ENCODE measurements at regions not wholly inside any gene's neighbourhood (a gene's known extent, or its start where the extent isn't known, plus 50 kb on each side); places are given as distances from the start of the nearest gene placed in this dataset.
"Not testable (repeated sequence)": the region's sequence is repeated elsewhere in the genome, so short reads cannot be mapped to it uniquely, and the experiment has no call there.

DNA sequence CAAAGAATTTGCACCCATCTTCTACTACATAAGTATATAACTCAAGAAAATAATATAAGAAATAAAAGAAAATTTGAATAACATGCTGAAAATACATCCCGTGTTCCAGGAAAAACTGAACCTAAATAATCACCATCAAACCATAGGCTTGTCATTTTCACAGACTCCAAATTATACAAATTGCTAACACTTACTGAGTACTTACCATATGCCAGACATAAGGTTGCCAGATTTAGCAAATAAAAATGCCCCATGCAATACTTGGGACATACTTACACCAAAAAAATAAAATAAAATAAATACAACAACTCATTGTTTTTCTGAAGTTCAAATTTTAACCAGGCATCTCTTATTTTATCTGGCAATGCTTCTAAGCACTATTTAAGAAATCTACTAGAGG, 760.4 kb upstream of the SEMA6D start:
- no peak for FAIRE-seq
- no peak for DNase-seq (ENCODE audit: low spot score in 2 of 2)

DNA sequence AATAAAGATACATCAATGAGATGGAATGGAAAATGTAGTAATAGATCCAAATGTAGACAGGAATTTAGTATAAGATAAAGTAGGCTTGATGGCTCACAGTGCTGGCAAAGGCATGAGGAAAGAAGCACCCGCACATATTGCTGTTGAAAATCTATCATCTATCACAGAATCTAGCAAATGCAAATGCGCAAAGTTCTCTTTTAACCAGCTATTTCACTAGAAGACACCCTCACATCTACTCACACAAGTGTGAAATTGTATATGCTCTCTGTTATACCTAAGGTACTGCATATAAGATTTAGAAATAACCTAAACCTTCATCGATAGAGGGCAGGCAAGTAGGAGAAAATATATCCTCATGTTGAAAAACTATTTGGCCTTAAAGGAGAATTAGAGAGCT, 756.7 kb upstream of the SEMA6D start:
- no peak for FAIRE-seq
- no peak for DNase-seq (ENCODE audit: low spot score in 2 of 2)

DNA sequence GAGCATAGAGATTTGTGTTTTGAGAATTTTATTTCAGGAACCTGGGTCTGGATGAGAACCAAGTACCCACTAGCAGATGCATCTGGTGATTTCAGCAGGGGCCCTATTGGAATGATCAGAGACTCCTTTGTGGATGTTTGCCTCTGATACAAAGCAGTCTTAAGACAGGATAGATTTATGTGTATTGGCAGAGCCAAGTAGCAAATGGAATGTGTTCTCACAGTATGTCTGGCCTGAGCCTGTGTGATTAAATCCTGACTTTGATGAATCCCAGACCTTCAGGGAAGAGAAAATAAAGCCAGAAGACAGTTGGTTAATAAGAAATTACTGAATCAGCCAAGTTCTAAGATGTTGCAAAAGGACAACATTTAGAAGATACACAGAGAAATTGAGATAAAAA, 755.5 kb upstream of the SEMA6D start:
- DNase-seq (ENCODE audit: low spot score in 2 of 2) (no peak), FAIRE-seq (no peak)

DNA sequence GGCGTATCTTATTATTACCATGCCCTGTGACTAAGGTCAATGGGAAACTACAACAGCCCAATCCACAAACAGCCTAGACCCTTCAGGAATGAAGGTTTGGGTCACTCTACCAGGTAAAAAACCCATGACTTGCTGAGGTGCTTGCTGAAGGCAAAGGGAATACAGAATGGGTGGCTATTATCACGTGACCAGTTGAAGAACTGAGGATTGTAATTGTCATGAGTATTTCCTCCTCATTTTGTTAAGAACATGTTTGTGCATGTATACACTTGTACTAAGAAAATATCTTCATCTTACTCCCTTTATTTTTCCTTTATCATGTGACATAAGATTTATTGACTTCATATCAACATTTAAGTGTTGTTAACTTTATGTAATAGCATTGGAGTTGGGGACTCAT, 729.2 kb upstream of the SEMA6D start:
- DNase-seq (ENCODE audit: low spot score in 2 of 2); FAIRE-seq: not testable (repeated sequence)

DNA sequence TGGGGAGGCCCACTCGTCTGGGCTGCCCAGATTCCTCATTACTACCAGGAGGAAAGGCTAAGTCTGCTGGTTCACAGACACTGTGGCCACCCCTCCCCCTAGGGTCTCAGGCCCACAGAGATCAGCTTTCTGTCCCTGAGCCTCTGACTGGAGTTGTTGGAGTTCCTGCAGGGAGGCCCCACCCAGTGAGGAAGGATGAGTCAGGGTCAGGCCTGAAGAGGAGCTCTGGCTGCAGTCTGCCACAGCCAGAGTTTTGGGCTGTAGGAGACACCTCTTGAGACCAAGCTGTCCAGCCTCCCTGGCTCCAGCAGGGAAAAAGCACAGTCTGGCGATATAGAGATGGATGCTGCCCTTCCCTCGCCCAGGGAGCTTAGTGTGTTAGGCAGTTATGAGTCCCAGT, 720.9 kb upstream of the SEMA6D start:
- DNase-seq (ENCODE audit: low spot score in 2 of 2) (no peak), FAIRE-seq (no peak)

DNA sequence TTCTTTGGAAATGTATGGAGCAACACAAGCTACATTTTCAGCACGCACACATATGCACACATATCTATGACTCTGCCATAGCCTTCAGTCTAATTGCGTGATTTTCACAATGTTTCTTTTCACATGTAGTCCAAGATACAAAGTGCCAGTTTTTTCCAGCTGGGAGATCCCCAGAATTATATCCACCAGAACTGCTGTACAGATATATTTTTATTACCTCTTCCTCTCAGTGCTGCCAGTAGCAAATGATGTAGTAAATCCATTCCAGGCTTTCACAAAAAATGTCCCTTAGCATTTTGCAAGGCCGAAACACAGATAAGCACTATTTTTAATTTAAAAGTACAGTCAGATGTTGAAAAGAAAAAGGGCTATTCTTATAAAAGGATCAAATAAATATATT, 719.8 kb upstream of the SEMA6D start:
- FAIRE-seq (no peak), DNase-seq (ENCODE audit: low spot score in 2 of 2) (no peak)

DNA sequence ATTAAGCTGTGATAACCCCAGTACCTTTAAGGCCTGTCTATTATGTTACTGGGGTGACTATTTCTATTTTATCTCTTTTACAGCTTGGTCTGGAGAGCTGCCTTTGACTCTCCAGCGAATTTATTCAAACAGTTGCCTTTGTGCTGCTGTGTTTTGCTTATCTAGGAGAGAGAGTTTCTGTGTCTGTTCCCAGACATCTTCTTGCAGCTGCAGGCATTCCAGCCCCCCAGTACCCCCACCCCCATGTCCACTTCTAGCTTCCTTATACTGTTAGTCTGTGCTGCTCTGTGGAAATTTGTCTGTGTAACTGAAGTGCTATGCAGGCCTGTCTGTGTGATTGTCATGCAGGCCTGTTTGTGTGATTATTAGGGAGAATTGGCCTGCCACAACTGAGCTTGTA, 713.7 kb upstream of the SEMA6D start:
- FAIRE-seq (no peak), DNase-seq (ENCODE audit: low spot score in 2 of 2) (no peak)

DNA sequence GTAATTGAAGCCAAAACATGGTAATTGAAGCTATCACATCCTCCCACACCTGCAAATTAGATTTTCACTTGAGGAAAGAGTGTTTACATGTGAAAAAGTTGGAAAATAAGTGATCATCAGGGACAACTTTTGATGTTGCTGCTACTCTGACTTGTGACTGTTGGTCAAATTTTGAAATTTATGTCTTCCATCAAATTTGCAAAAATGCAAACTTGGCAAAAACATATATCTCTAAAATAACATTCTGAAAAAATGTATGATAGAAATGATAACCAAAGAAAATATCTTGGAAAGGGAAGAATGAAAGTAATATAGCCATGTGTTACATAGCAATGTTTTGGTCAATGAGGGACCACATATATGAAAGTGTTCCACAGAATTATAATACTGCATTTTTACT, 703.9 kb upstream of the SEMA6D start:
- FAIRE-seq (no peak), DNase-seq (ENCODE audit: low spot score in 2 of 2) (no peak)

DNA sequence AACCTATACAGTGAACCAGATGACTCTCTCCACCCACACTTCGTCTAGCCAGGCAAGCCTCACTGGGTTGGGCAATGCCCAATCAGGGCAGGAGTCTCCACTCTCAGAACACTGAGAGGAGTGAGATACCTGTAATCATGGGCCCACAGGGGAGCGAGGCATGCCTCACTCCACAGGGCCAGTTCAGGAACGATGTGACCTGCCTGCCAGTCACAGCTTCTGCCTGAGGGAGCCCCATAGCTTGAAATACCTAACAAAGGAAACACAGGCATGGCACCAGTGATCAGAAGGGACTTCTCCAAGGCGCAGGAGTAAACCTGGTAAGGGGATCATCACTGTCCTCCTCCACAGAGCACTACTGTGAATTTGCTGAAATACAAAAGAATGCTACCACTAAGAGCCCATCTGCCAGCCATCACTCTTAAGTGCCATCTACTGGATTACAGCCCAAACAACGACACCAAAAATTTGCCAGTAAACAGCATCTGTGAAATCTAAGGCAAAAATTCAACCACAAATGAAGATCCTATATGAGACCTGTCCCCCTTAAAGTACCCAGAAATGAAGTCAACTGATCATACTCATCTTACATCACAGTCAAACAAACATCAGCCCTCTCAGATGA, 689.9 kb upstream of the SEMA6D start:
- DNase-seq (ENCODE audit: low spot score in 2 of 2) (no peak), FAIRE-seq (no peak)

DNA sequence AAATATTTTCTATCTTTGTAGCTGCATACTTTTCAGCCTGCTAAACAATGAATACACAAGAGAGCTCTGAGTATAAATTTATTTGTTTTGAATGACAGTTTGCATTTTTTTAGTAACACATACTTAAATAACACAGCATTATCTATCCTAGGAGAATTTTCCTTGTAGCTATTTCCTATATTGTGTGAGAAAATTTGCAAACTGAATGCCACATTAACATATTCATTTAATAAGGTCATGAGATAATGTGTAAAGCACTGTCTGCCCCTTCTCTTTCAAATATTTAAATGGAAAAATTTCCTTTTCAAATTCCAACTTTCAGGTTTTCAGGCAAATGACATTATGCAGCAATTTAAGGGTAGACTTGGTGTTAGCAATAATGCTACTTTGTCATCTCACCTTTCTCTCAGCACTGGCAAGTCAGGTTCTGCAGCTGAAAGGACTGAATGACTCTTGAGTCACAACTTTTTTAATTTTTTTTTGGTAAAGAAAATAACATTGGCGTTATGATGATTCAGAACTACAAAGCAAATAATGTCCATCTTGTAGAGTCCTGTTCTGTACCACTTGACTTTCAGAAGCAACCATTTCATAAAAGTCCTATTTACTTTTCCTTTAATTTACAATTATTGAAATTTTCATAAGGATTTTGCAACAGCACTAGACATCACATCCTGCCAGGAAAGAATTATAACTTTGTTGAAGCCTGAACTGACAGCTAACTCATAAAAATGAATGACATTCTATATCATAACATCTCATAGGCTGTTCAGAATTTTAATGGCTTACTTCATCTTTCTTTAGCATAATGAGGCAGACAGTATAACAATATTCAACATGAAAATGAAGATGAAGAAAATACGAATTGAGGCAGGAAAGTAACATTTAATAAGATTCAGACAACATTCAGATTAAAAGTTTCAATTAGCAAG, 681.6 kb upstream of the SEMA6D start:
- FAIRE-seq, result no peak
- no peak for DNase-seq (ENCODE audit: low spot score in 2 of 2)

DNA sequence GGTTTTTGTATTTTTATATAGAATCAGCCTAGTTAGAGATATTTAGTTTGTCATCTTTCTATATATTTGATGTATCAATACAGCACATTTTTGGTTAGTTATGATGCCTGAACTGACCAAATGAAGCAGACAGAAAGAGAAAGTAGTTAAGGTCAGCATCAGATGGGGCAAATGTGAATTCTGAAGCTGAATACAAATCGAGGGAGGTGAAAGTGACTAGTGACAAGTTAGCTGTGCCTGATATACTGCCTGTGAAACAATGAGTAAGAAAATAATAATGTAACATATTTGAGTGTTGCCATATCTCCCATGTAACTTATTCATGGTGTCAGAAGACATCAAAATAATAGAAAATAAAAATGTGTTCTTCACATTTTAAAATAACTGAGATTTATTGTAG, 680.3 kb upstream of the SEMA6D start:
- DNase-seq (ENCODE audit: low spot score in 2 of 2), result no peak
- FAIRE-seq, result no peak

DNA sequence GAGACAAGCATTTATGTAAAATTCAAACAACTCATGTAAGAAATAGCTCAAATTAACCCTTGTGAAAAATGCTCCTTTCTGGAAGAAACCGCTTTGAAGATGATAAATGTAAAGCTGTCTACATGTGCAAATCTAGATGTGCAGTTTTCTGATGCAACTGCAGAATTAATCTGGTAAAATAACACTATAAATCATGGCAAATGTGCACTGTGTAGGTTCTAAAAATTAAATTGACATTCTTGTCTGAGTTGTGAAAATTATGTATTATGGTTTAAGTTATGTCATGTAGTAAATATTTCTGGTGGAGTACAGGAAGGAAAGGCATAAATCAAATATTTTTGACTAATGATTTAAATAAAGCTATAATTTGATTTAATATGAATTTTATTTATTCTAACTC, 678.1 kb upstream of the SEMA6D start:
- no peak for FAIRE-seq
- DNase-seq (ENCODE audit: low spot score in 2 of 2), result no peak

DNA sequence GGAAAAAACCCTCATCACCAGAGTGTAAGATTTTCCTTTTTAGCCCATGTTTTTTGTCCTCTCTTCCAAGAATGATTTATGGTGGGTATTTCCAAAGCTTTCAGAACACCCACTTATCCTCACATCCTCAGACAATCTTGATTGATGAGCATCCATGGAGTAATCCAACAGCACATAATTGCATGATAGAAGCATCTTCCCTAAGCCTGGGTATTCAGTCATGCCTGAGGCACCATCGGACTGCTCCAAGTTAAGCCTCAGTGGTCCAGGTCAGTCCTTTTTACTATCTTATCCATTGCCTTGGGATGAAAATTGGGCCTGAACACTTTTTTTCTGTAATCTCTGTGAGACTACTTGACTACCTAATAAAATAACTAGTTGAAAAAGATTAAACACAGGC, 676.0 kb upstream of the SEMA6D start:
- FAIRE-seq (no peak), DNase-seq (ENCODE audit: low spot score in 2 of 2) (no peak)

DNA sequence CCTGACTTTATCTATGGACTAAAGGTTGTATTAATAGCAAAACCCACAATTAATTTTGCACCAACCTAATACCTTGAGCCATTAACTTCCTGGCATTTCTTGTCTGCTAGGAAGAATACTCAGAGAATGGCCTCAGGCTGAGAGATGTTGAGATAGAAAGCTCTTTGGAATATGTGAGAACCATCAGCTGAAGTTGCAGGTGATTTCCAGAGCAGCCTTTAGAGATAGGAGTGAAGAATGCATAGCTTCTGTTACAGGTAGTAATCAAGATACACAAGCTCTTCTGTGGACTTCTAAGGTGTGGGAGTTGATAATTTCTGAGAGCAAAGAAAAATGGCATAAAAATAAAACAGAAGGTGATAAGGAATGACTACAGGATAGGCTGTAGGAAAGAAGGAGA, 669.3 kb upstream of the SEMA6D start:
- DNase-seq (ENCODE audit: low spot score in 2 of 2); FAIRE-seq: not testable (repeated sequence)

DNA sequence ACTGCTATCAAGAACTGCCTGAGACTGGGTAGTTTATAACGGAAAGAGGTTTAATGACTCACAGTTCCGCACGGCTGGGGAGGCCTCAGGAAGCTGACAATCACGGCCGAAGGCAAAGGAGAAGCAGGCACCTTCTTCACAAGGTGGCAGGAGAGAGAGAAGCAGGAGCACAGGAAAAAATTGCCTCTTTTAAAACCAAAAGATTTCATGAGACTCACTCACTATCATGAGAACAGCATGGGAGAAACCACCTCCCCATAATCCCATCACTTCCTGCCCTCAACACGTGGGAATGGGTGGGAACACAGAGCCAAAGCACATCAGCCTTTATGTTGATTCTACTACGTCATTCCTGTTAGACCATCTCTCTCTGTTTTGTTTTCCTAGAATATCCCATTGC, 650.9 kb upstream of the SEMA6D start:
- no peak for DNase-seq (ENCODE audit: low spot score in 2 of 2)

DNA sequence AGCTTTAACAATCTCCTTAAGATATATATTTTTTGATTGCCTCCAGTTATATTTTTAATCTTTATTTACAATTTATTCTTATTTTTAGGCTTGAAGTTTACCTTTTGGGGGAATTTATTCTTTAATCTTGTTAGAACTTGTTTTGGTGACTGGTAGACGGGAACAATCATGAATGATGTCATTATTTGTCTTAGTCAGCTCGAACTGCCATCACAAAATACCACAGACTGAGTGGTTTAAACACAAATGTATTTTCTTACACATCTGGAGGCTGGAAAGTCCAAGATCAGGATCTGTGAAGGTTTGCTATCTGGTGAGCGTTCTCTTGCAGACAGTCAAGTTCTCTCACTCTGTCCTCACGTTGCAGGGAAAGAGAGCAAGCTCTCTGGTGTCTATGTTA, 639.5 kb upstream of the SEMA6D start:
- not testable (repeated sequence) for FAIRE-seq; DNase-seq (ENCODE audit: low spot score in 2 of 2)

More for the DNA sequence above, 650.9 kb upstream of the SEMA6D start:
- no peak for FAIRE-seq

DNA sequence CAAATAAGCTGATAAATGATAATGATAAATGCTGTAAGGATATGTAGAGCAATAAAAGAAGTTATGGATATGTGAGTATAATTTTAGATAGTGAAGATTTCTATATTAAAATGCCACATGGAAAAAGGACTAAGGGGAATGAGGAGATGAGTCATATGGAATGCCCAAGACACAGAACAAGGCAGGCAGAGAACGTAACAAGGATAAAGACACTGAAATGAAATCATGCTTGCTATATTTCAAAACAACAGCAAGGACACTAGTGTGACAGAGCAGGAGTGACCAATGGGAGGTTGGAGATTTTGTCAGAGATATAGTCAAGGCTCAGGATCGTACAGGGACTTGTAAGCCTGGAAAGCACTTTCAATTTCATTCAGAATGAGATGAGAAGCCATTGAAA, 621.5 kb upstream of the SEMA6D start:
- DNase-seq (ENCODE audit: low spot score in 2 of 2) (no peak), FAIRE-seq (no peak)

DNA sequence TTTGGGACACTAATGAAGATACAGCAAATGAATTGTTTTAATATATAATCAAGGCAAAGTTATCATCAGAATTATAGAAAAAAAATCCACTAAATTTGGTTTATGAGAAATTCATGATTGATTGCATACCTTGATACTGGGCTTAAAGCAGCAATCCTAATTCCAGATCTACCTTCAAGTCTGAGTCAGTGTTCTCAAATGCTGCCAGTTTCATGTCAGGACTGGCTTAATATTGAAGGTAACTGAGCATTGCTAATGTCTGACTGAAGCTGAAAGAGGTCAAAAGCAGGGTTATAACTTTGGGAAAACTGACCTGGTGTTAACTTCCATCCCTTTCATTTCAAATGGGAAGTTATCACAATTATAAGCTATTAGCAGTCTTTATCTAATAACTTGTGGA, 618.8 kb upstream of the SEMA6D start:
- FAIRE-seq; DNase-seq (ENCODE audit: low spot score in 2 of 2): not testable (repeated sequence)

DNA sequence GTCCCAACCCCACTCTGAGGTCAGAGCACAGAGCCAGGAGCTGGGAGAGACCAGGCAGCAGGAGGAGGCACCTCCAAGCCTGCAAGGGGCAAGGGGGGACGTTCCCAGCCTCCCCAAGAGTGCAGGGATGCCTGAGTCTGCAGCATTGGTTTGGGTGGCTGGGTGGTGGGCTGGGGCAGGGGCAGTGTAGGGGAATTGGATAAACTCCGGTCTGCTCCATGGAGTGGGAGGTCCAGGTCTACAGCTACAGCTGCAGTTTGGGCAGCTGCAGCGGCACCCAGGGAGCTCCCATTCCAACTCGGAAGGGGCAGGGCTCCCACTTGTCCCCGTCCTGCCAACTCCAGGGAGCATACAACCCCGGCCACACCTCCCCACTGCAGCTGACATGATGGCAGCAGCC, 617.5 kb upstream of the SEMA6D start:
- not testable (repeated sequence) for FAIRE-seq; DNase-seq (ENCODE audit: low spot score in 2 of 2)

DNA sequence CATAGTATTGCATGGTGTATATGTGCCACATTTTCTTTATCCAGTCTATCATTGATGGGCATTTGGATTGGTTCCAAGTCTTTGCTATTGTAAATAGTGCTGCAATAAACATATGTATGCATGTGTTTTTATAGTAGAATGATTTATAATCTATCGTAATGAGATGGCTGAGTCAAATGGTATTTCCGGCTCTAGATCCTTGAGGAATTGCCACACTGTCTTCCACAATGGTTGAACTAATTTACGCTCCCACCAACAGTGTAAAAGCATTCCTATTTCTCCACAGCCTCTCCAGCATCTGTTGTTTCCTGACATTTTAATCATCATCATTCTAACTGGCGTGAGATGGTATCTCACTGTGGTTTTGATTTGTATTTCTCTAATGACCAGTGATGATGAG, 608.5 kb upstream of the SEMA6D start:
- DNase-seq (ENCODE audit: low spot score in 2 of 2); FAIRE-seq: not testable (repeated sequence)

DNA sequence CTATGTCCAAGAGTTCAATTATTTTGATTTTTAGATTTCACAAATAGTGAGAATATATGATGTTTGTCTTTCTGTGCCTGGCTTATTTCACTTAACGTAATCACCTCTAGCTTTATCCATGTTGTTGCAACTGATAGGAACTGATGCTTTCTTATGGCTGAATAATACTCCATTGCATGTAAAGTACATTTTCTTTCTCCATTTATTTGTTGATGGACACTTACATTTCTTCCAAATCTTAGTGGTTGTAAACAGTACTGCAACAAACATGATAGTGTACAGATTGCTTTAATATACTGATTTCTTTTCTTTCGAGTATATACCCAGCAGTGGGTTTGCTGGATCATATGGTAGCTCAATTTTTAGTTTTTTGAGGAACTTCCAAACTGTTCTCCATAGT, 600.6 kb upstream of the SEMA6D start:
- DNase-seq (ENCODE audit: low spot score in 2 of 2) (no peak), FAIRE-seq (no peak)

DNA sequence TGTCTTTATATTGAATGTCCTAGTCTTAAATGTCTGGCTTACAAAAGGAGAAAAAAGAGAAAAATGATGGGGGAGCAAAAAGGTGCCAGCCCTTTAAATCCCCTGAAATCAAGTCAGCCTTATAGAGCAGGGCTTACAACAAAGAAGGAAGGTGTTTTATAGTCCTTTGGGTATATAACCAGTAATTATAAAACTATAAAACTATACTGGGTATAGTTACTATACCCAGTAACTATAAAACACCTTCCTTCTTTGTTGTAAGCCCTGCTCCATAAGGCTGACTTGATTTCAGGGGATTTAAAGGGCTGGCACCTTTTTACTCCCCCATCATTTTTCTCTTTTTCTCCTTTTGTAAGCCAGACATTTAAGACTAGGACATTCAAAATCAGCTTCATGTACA, 598.0 kb upstream of the SEMA6D start:
- DNase-seq (ENCODE audit: low spot score in 2 of 2) (no peak), FAIRE-seq (no peak)
